PC-3 (cell line): ENCODE measurements at regions not wholly inside any gene's neighbourhood (a gene's known extent, or its start where the extent isn't known, plus 50 kb on each side); places are given as distances from the start of the nearest gene placed in this dataset.

Experiments used
- CTCF ChIP-seq: fragments of 300-600 bp; sonication (generic); conservative IDR thresholded peaks from 2 replicates; pipeline ENCODE4 v1.5.1; 2017; ENCODE audit warnings: antibody characterized with exemption, low read depth, mild to moderate bottlenecking, low read length
- EZH2 ChIP-seq: fragments of 300-600 bp; sonication (generic); IDR thresholded peaks from one replicate; pipeline ENCODE4 v1.6.1; 2017; ENCODE audit warnings: antibody characterized with exemption, mild to moderate bottlenecking, low read length; ENCODE audit not compliant: unreplicated experiment

- TF ChIP-seq CTCF, result no peak
- TF ChIP-seq EZH2, result no peak
These were observed 664.2 kb downstream of the TDRD15 start for GRCh38 chr2:21787941-21788340.
